GM19328 (cell line): ENCODE measurements at regions not wholly inside any gene's neighbourhood (a gene's known extent, or its start where the extent isn't known, plus 50 kb on each side); places are given as distances from the start of the nearest gene placed in this dataset.
"Not testable (repeated sequence)": the region's sequence is repeated elsewhere in the genome, so short reads cannot be mapped to it uniquely, and the experiment has no call there.

ENCODE experiments used
- ATAC-seq: cut with Tn5 transposase; IDR thresholded peaks from one replicate; pipeline ENCODE4 v1.9.1; 2021; ENCODE audit warnings: mild to moderate bottlenecking, moderate library complexity; ENCODE audit not compliant: unreplicated experiment

GRCh38 chr10:83476211-83476610 lies 663.1 kb upstream of the GHITM start:
- no peak for ATAC-seq

DNA sequence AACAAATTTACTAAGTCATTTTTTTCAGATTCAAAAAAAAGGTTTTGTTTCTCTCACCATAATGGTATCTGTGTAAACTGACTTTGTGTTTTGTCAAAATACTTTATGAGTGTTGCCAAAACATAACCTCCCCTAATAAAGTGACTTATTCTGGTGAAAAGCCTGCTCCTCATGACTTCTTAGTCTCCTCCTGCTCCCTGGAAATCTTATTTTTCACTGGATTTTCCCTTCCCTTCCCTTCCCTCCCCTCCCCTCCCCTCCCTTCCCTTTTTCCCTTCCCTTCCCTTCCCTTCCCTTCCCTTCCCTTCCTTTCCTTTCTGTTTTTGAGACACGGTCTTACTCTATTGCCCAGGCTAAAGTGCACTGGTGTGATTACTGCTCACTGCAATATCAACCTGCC lies 650.1 kb upstream of the GHITM start:
- ATAC-seq, result no peak

- ATAC-seq, result no peak
These were observed 647.3 kb upstream of the GHITM start for GRCh38 chr10:83492004-83492403.

- ATAC-seq, result no peak
These were observed 626.6 kb upstream of the GHITM start for GRCh38 chr10:83512681-83513080.

DNA sequence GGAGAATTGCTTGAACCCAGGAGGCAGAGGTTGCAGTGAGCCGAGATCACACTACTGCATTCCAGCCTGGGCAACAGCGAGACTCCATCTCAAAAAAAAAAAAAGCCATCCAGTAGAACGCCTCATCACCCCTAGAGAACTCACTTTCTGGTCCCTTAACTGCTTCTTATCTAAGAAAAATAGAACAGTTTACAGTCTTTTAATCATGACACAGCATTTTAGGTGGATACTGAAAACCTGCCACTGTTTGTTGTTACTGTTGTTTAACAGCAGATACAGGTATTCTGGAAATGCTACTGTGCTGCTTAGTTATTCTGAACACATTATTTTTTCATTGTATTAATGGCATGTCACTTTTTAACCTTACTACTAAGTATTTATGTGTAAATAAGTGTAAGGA lies 624.3 kb upstream of the GHITM start:
- no peak for ATAC-seq

DNA sequence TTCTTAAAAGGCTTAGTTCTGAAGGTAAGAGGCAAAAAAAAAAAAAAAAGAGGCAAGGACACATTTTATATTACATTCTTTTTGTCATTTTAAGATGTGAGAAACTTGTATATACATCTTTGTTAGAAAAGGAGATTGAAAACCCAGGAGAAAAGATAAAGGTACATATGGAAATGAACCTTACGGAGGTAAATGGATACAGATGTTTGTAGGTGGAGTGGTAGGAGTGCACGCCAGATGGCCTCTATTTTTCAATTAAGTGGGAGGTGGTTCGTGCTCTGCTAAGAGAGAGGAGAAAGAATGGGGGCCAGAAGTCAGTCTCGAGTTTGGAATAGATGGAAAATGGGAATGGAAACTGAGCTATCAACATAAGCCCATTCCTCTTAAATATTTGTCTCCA lies 622.5 kb upstream of the GHITM start:
- ATAC-seq, result no peak

- ATAC-seq, result no peak
These were observed 621.9 kb upstream of the GHITM start for GRCh38 chr10:83517456-83517855.

DNA sequence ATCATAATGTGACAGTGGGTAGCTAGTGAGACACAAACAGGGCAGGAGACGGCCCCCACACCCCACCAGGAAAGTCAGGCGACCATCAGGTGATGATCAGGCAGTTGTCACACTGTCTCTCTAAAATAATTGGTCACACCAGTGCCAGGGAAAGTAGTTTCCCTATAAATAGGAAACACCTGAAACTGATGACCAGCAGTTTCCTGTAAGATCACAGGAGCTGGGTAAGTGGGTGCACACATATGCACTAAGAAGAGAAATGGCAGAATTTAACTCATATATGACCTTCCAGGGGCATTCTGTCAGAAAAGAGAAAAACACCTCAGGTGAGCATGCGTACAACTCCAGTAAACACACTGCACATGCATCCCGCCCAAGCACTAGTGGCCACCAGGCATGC lies 620.5 kb upstream of the GHITM start:
- ATAC-seq, result no peak

GRCh38 chr10:83520386-83520785 lies 618.9 kb upstream of the GHITM start:
- not testable (repeated sequence) for ATAC-seq

DNA sequence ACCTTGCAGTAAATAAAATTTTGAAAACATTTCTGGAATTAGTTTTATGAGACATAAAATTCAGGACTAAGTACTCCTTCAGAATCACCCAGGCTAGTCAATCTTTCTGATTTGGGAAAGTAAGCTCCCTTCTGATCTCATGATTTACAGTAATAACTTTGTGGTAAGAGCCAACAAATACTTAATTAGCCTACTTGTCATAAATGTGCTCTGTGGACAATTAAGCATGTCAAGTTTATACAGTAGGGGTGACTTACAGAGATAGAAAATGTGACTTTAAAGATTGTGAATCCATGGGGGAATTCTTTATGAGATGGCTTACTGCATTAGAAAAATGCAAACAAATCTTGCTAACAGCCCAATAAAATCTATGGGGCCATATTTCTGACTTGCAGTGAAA lies 616.9 kb upstream of the GHITM start:
- no peak for ATAC-seq

GRCh38 chr10:83522881-83523386 lies 616.4 kb upstream of the GHITM start:
- ATAC-seq, result no peak

DNA sequence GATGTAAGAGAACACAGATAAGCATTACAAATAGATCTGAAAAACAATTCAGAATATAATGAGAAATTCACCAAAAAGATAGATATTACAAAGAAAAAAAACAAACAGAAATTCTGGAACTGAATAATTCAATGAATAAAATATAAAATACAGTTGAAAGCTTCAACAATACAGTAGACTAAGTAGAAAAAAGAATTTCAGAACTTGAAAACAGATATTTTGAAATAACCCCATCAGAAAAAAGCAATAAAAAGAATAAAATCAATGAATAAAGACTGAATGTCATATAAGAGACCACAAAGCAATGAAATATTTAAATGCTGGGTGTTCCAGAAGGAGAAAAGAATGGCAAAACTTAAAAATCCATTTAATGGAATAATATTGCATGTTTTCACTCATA lies 611.4 kb upstream of the GHITM start:
- ATAC-seq, result no peak

DNA sequence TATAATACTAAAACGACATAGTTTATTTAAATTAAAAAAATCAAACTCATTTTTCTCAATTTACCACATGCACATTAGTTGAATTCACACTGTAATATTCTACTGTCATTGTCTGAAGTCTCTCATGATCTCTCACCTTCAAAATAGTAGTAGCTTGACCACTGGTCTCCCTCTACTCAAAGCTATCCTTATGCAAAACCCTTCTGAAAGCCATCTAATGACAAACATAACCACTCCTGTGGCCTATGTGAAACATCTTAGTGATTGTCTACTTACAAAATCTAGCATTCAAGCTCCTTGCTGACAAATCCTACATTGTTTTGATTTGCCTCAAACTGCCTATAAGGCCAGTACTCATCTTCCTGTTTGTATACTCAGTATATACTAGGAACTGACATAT lies 606.0 kb upstream of the GHITM start:
- no peak for ATAC-seq

DNA sequence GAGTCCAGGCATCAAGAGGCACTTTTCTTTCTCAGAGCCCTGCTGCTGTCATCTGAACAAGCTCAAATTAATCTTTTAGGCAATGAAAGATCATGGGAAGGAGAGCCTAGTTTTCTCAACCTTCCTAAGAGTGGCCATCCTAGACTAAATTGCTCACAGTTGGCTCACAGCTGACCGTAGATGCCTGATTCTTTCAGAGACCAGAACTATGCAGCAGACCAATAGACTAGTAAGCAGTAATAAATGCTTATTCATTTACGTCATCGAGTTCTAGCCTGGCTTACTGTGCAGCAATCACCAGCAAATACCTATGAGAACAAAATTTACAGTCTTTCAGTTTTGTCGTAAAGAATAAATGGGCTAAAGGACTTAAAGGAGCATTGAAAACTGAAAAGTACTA lies 602.9 kb upstream of the GHITM start:
- ATAC-seq, result no peak

- ATAC-seq, result no peak
These were observed 601.3 kb upstream of the GHITM start for GRCh38 chr10:83538047-83538446.

DNA sequence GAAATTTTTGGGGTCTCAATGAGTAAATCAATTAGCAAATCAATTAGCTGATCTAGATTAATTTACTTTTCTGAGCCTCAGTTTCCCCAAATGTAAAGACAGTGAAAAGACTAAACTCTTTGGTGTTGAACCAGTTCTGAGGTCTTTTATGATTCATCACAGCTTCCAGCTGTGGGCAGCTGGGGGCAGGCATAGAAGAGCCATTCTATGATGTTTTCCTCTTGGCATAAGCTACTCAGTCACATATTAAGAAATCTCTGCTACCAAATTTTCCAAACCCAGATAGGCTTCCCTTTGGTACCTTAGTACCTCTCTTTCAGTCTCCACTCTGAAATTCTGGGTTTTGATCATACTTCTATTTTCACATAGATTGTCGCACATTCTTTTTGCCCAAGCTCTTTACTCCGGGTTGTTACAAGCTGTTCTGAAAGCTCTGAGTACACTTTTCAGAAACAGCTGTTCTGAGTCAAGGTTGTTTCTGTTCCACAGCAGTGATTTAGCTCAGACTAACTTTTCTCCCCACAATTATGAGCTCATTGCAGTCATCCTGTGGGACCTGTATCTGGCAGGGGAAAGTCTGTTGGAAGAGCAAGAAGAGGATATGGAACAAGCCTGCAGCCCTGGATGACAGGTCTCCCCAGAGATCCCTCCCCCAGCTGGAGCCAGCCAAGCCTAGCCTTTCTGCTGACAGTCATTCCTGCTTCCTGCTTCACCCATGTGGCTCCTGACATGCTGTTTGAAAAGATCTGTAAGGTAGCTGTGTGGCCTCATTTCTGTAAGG lies 599.6 kb upstream of the GHITM start:
- ATAC-seq, result peak; percentile 43

DNA sequence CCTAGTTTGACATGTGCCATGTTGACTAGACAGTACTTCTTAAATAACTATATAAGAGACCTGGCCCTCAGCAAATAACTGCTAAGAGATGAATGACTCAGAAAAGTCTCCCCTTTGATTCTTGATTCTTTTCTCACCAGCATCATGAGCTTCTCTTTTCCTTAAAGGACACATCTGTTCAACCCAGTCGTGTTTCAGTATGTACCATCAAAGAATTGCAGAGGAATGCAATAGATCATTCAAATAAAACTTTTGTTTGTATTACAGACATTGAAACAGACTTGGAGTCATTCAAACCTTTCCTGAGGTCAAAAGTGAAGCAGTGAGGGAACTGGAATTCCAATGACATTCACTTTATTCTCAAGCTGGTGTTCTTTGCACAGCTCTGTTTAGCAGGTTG lies 598.3 kb upstream of the GHITM start:
- no peak for ATAC-seq

- peak; percentile 37 for ATAC-seq
These were observed 596.4 kb upstream of the GHITM start for GRCh38 chr10:83542774-83543411.

DNA sequence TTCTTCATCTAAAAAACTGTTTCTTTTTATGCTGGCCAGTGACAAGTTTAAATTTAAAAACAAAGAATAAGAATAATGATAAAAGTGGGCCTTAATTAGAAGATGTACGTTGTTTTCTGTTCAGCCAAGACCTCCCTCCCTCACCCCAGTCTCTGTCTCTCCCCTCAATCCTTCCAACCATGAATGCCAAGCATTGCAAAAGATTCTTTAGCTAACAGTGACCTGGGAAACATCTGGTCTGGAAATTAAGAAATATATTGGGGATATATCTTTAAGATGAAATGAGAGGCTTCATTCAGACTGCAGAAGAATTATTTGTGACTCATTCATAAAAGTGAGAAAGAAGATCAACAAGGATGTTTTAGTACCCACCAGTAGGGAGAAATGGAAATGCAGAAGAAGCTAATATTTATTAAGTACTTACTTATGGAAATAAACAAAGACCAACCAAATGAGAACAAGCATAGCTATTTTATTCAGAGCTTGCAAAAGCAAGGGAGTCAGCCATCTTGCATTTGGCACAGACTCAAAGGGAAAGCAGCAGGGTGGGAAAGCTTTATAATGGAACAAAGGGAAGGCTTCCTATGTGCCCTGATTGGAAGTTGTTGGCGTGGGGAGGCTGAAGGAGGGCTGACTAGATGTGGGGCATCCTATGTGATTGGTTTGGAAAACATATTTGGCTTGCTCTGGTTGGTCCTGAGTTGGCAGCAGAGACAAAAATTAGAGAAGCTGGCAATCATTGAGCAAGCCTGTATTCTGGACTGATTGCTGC lies 595.4 kb upstream of the GHITM start:
- ATAC-seq, result no peak

DNA sequence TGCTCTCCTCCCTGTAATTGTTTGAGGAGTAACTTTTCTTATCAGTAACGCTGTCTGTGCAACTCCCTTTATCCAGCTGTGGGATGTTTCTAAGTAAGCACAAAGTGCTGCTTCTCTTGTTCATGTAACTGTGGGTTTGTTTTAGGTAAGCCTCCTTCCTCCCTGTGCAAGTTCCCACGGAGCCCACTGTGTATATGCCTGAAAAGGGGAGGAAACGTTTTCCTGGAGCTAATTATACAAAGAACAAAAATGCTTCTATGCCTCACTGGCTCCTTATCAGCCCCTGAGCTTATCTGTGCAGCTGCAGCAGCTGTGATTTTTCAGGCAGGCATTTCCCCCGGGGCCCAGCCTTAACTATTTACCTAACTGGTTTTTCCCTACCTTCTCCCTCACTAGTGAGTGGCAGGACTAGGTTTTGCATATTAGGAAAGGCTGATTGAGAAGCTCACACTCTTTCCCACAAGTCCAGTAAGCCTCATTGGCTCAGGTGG lies 593.4 kb upstream of the GHITM start:
- no peak for ATAC-seq

- not testable (repeated sequence) for ATAC-seq
These were observed 588.1 kb upstream of the GHITM start for GRCh38 chr10:83551190-83551589.

GRCh38 chr10:83553366-83553765 lies 585.9 kb upstream of the GHITM start:
- no peak for ATAC-seq
